Gastrocnemius medialis (tissue), 4 donors: ENCODE measurements at regions not wholly inside any gene's neighbourhood (a gene's known extent, or its start where the extent isn't known, plus 50 kb on each side); places are given as distances from the start of the nearest gene placed in this dataset.

Experiments
- ATAC-seq, 2 donors: fragments of 150-250 bp; one replicate each; pipeline ENCODE4 v1.9.1; 2016
- DNase-seq, 2 donors: peaks; one replicate each; pipeline ENCODE4 v3.0.0-alpha.2; 2019
- H3K27ac ChIP-seq, 4 donors: fragments of 200-600 bp; sonication (generic); 1 replicate in 1 of 4; 2 replicates in 3 of 4; pipeline ENCODE4 v1.5.1; 2016 to 2018; ENCODE audit warnings: mild to moderate bottlenecking in 2 of 4, moderate library complexity in 1 of 4
- H3K27me3 ChIP-seq, 3 donors: fragments of 200-600 bp; sonication (generic) in 2 of 3; 1 replicate in 1 of 3; 2 replicates in 2 of 3; pipeline versions ENCODE4 v1.5.1 to v1.6.0; 2016 to 2019; ENCODE audit warnings: mild to moderate bottlenecking in 1 of 3, moderate library complexity in 1 of 3
- H3K36me3 ChIP-seq, 2 donors: fragments of 200-600 bp; sonication (generic) in 1 of 2; one replicate each; pipeline ENCODE4 v1.5.1; 2017 to 2018
- H3K4me1 ChIP-seq, 2 donors: fragments of 200-600 bp; sonication (generic) in 1 of 2; one replicate each; pipeline ENCODE4 v1.5.1; 2016 to 2017; ENCODE audit warnings: mild to moderate bottlenecking in 2 of 2
- H3K4me3 ChIP-seq, 4 donors: fragments of 200-600 bp; sonication (generic) in 3 of 4; 1 replicate in 1 of 4; 2 replicates in 3 of 4; pipeline ENCODE4 v1.5.1; 2016 to 2019; ENCODE audit warnings: mild to moderate bottlenecking in 2 of 4
- H3K9me3 ChIP-seq, 3 donors: fragments of 200-600 bp; sonication (generic) in 2 of 3; 1 replicate in 1 of 3; 2 replicates in 2 of 3; pipeline ENCODE4 v1.5.1; 2016 to 2019
- CTCF ChIP-seq, 5 experiments: fragments of 450-650 bp in 3 of 5; fragments of 200-600 bp in 2 of 5; sonication (generic) in 2 of 5; IDR thresholded peaks in 4 of 5; conservative IDR thresholded peaks in 1 of 5; 1 replicate in 4 of 5; 2 replicates in 1 of 5; pipeline ENCODE4 v1.5.1; 2016 to 2019; ENCODE audit warnings: antibody characterized with exemption in 5 of 5, mild to moderate bottlenecking in 3 of 5, moderate library complexity in 3 of 5
- POLR2A ChIP-seq, 2 donors: fragments of 450-650 bp; IDR thresholded peaks; one replicate each; pipeline ENCODE4 v1.6.1; 2017; ENCODE audit warnings: antibody characterized with exemption in 2 of 2, mild to moderate bottlenecking in 2 of 2, moderate library complexity in 2 of 2
- in situ Hi-C, 4 donors: fragments of 200-750 bp; cut with MboI; loops; one replicate each; pipeline versions ENCODE4 v1.15.0 to v1.8.0; 2017; ENCODE audit warnings: low sequenced_read_pairs in 4 of 4
- intact Hi-C: fragments of 100-400 bp; cut with DNase I; formaldehyde crosslinking; loops from one replicate; pipeline ENCODE4 v1.15.1; 2023; ENCODE audit warnings: low total_unique reads

- in situ Hi-C loops: no loop called here
- TF ChIP-seq POLR2A (IDR thresholded peaks at IDR 0.05) (no peak), CTCF (IDR thresholded peaks at IDR 0.05 in 4 of 5, conservative IDR thresholded peaks at IDR 0.05 in 1 of 5) (no peak)
- Histone ChIP-seq H3K9me3 (no peaks in the 10 kb centered on the region), H3K27ac (no peak overlapping the region), H3K4me3 (no peak overlapping the region), H3K27me3 (no peaks in the 10 kb centered on the region), H3K36me3 (no peaks in the 10 kb centered on the region), H3K4me1 (no peaks in the 10 kb centered on the region)
- intact Hi-C loops: no loop called here
- ATAC-seq (no peak), DNase-seq (no peak)
Measured at GRCh38 chr3:137294139-137294538, 336.4 kb downstream of the IL20RB start.

- intact Hi-C loops: no loop called here
- in situ Hi-C loops: no loop called here
- no peaks in the 10 kb centered on the region for H3K27me3 ChIP-seq
- DNase-seq (no peak), ATAC-seq (no peak)
- no peaks in the 10 kb centered on the region for H3K4me1 ChIP-seq
- H3K4me3 ChIP-seq: no peak overlapping the region
- TF ChIP-seq CTCF (IDR thresholded peaks at IDR 0.05 in 4 of 5, conservative IDR thresholded peaks at IDR 0.05 in 1 of 5) (no peak), POLR2A (IDR thresholded peaks at IDR 0.05) (no peak)
- no peaks in the 10 kb centered on the region for H3K9me3 ChIP-seq
- H3K27ac ChIP-seq: no peak overlapping the region
- no peaks in the 10 kb centered on the region for H3K36me3 ChIP-seq
Measured at GRCh38 chr3:137294839-137295238, 337.1 kb downstream of the IL20RB start.

GRCh38 chr3:137295336-137295735 is 337.6 kb downstream of the IL20RB start:
- H3K9me3 ChIP-seq: no peaks in the 10 kb centered on the region
- no peak for TF ChIP-seq CTCF (IDR thresholded peaks at IDR 0.05 in 4 of 5, conservative IDR thresholded peaks at IDR 0.05 in 1 of 5)
- no peak for TF ChIP-seq POLR2A (IDR thresholded peaks at IDR 0.05)
- no peaks in the 10 kb centered on the region for H3K27me3 ChIP-seq
- intact Hi-C loops (no loop called here), in situ Hi-C loops (no loop called here)
- ATAC-seq (no peak), DNase-seq (no peak)
- no peaks in the 10 kb centered on the region for H3K36me3 ChIP-seq
- no peaks in the 10 kb centered on the region for H3K4me1 ChIP-seq
- no peak overlapping the region for H3K4me3 ChIP-seq
- no peak overlapping the region for H3K27ac ChIP-seq

GRCh38 chr3:137296116-137296515 is 338.3 kb downstream of the IL20RB start:
- Histone ChIP-seq H3K36me3 (no peaks in the 10 kb centered on the region), H3K9me3 (no peaks in the 10 kb centered on the region), H3K4me3 (no peak overlapping the region), H3K27me3 (no peaks in the 10 kb centered on the region), H3K4me1 (no peaks in the 10 kb centered on the region), H3K27ac (no peak overlapping the region)
- no peak for TF ChIP-seq CTCF (IDR thresholded peaks at IDR 0.05 in 4 of 5, conservative IDR thresholded peaks at IDR 0.05 in 1 of 5)
- TF ChIP-seq POLR2A (IDR thresholded peaks at IDR 0.05): no peak
- no peak for ATAC-seq
- no peak for DNase-seq
- intact Hi-C loops: no loop called here
- in situ Hi-C loops: no loop called here

- no peaks in the 10 kb centered on the region for H3K4me1 ChIP-seq
- in situ Hi-C loops: no loop called here
Measured at GRCh38 chr3:137297770-137298169, 340.0 kb downstream of the IL20RB start.

More at GRCh38 chr3:137297770-137298169, 340.0 kb downstream of the IL20RB start:
- intact Hi-C loops: no loop called here
- no peaks in the 10 kb centered on the region for H3K9me3 ChIP-seq
- no peak overlapping the region for H3K4me3 ChIP-seq
- ATAC-seq (no peak), DNase-seq (no peak)
- no peaks in the 10 kb centered on the region for H3K36me3 ChIP-seq
- no peak overlapping the region for H3K27ac ChIP-seq
- H3K27me3 ChIP-seq: no peaks in the 10 kb centered on the region
- TF ChIP-seq CTCF (IDR thresholded peaks at IDR 0.05 in 4 of 5, conservative IDR thresholded peaks at IDR 0.05 in 1 of 5) (no peak), POLR2A (IDR thresholded peaks at IDR 0.05) (no peak)
